Right atrium auricular region (tissue), 2 donors: ENCODE measurements at regions not wholly inside any gene's neighbourhood (a gene's known extent, or its start where the extent isn't known, plus 50 kb on each side); places are given as distances from the start of the nearest gene placed in this dataset.

Experiments
- DNase-seq: peaks from one replicate; pipeline ENCODE4 v3.0.0-alpha.2; 2019; ENCODE audit warnings: low spot score
- H3K27ac ChIP-seq, 2 donors: fragments of 200-600 bp; sonication (generic); 1 replicate in 1 of 2; 2 replicates in 1 of 2; pipeline ENCODE4 v1.5.1; 2016 to 2019
- H3K27me3 ChIP-seq, 2 donors: fragments of 200-600 bp; sonication (generic); one replicate each; pipeline versions ENCODE4 v1.5.1 to v1.6.0; 2017 to 2019
- H3K36me3 ChIP-seq: fragments of 200-600 bp; sonication (generic); one replicate; pipeline ENCODE4 v1.5.1; 2016
- H3K4me1 ChIP-seq, 2 donors: fragments of 200-600 bp; sonication (generic); one replicate each; pipeline versions ENCODE4 v1.5.1 to v1.6.0; 2017 to 2019
- H3K4me3 ChIP-seq, 2 donors: fragments of 200-600 bp; sonication (generic); 1 replicate in 1 of 2; 2 replicates in 1 of 2; pipeline ENCODE4 v1.5.1; 2017 to 2019; ENCODE audit warnings: mild to moderate bottlenecking in 1 of 2, moderate library complexity in 1 of 2
- H3K9me3 ChIP-seq, 2 donors: fragments of 200-600 bp; sonication (generic); one replicate each; pipeline ENCODE4 v1.5.1; 2019
- CTCF ChIP-seq, 2 donors: fragments of 200-600 bp; sonication (generic); IDR thresholded peaks; one replicate each; pipeline ENCODE4 v1.5.1; 2019; ENCODE audit warnings: antibody characterized with exemption in 2 of 2

- no peaks in the 10 kb centered on the region for H3K9me3 ChIP-seq
- H3K27me3 ChIP-seq: no peaks in the 10 kb centered on the region
- H3K4me1 ChIP-seq: no peaks in the 10 kb centered on the region
- TF ChIP-seq CTCF (IDR thresholded peaks at IDR 0.05): no peak
- no peak overlapping the region for H3K4me3 ChIP-seq
- H3K27ac ChIP-seq: no peak overlapping the region
- no peak for DNase-seq
- H3K36me3 ChIP-seq: no peaks in the 10 kb centered on the region
These were observed 185.4 kb downstream of the TTLL7 start for GRCh38 chr1:83813576-83813975.

- no peak for TF ChIP-seq CTCF (IDR thresholded peaks at IDR 0.05)
- no peak overlapping the region for H3K27ac ChIP-seq
These were observed 188.8 kb downstream of the TTLL7 start for GRCh38 chr1:83810144-83810543.

GRCh38 chr1:83808536-83808935, 190.4 kb downstream of the TTLL7 start:
- no peak for TF ChIP-seq CTCF (IDR thresholded peaks at IDR 0.05)
- Histone ChIP-seq H3K27me3 (no peaks in the 10 kb centered on the region), H3K27ac (no peak overlapping the region), H3K4me3 (no peak overlapping the region), H3K4me1 (no peaks in the 10 kb centered on the region), H3K9me3 (no peaks in the 10 kb centered on the region), H3K36me3 (no peaks in the 10 kb centered on the region)
- no peak for DNase-seq

More at GRCh38 chr1:83810144-83810543, 188.8 kb downstream of the TTLL7 start:
- no peak for DNase-seq
- H3K4me1 ChIP-seq: no peaks in the 10 kb centered on the region
- H3K36me3 ChIP-seq: no peaks in the 10 kb centered on the region
- H3K27me3 ChIP-seq: no peaks in the 10 kb centered on the region
- H3K4me3 ChIP-seq: no peak overlapping the region
- no peaks in the 10 kb centered on the region for H3K9me3 ChIP-seq

- DNase-seq: no peak
- no peak for TF ChIP-seq CTCF (IDR thresholded peaks at IDR 0.05)
- no peaks in the 10 kb centered on the region for H3K36me3 ChIP-seq
- H3K4me1 ChIP-seq: no peaks in the 10 kb centered on the region
- H3K9me3 ChIP-seq: no peaks in the 10 kb centered on the region
- H3K4me3 ChIP-seq: no peak overlapping the region
- no peak overlapping the region for H3K27ac ChIP-seq
- H3K27me3 ChIP-seq: no peaks in the 10 kb centered on the region
These were observed 191.1 kb downstream of the TTLL7 start for GRCh38 chr1:83807821-83808220.

GRCh38 chr1:83807231-83807630, 191.7 kb downstream of the TTLL7 start:
- no peaks in the 10 kb centered on the region for H3K9me3 ChIP-seq
- no peak for DNase-seq
- no peak for TF ChIP-seq CTCF (IDR thresholded peaks at IDR 0.05)

GRCh38 chr1:83805921-83806320, 193.0 kb downstream of the TTLL7 start:
- H3K36me3 ChIP-seq: no peaks in the 10 kb centered on the region
- no peak overlapping the region for H3K27ac ChIP-seq
- no peak overlapping the region for H3K4me3 ChIP-seq
- DNase-seq: no peak
- H3K27me3 ChIP-seq: no peaks in the 10 kb centered on the region
- peaks cover 0 to 10% of the 10 kb centered on the region in 2 donors for H3K4me1 ChIP-seq
- no peaks in the 10 kb centered on the region for H3K9me3 ChIP-seq
- no peak for TF ChIP-seq CTCF (IDR thresholded peaks at IDR 0.05)

More at GRCh38 chr1:83807231-83807630, 191.7 kb downstream of the TTLL7 start:
- no peak overlapping the region for H3K4me3 ChIP-seq
- no peaks in the 10 kb centered on the region for H3K27me3 ChIP-seq
- H3K27ac ChIP-seq: no peak overlapping the region
- H3K4me1 ChIP-seq: peaks cover 0 to 6% of the 10 kb centered on the region in 2 donors
- no peaks in the 10 kb centered on the region for H3K36me3 ChIP-seq
